ENCODE measurements at regions not wholly inside any gene's neighbourhood (a gene's known extent, or its start where the extent isn't known, plus 50 kb on each side); places are given as distances from the start of the nearest gene placed in this dataset.

GRCh38 chr20:11181966-11182365, 508.2 kb upstream of the JAG1 start:
- DNase-seq (ENCODE audit: low read depth, low spot score) = no peak
- ChIA-PET POLR2A (no interaction called here), CTCF (no interaction called here)
- Histone ChIP-seq H3K9me3 (ENCODE audit: control insufficient read depth, insufficient read depth, low read depth, low read length) (peaks cover 11% of the 10 kb centered on the region; the same call in 1 of the 2 replicates), H3K27ac (ENCODE audit: low read length) (no peak overlapping the region), H3K36me3 (ENCODE audit: control insufficient read depth, insufficient read depth, low read length) (no peaks in the 10 kb centered on the region), H3K27me3 (ENCODE audit: control insufficient read depth, insufficient read depth, low read length) (no peaks in the 10 kb centered on the region), H3K4me3 (ENCODE audit: low read depth in 2 of 2, low read length in 2 of 2) (no peak overlapping the region), H3K4me1 (ENCODE audit: control insufficient read depth, insufficient read depth, low read length) (no peaks in the 10 kb centered on the region)
- in situ Hi-C loops (cut with HindIII; ENCODE audit: low pct_unique_long_range_greater_than_20kb, low sequenced_read_pairs) = no loop called here
- TF ChIP-seq SIN3A (IDR thresholded peaks at IDR 0.05; ENCODE audit: borderline replicate concordance, insufficient read depth, low read depth, low read length) (no peak), TCF7L2 (IDR thresholded peaks at IDR 0.05; ENCODE audit: low read depth, low read length) (no peak), CTCF (IDR thresholded peaks at IDR 0.05) (no peak; the same call in 1 of the 2 replicates), POLR2AphosphoS5 (IDR thresholded peaks at IDR 0.05; ENCODE audit: low read depth, low read length) (no peak)
- TF ChIP-seq, protein P1, sequence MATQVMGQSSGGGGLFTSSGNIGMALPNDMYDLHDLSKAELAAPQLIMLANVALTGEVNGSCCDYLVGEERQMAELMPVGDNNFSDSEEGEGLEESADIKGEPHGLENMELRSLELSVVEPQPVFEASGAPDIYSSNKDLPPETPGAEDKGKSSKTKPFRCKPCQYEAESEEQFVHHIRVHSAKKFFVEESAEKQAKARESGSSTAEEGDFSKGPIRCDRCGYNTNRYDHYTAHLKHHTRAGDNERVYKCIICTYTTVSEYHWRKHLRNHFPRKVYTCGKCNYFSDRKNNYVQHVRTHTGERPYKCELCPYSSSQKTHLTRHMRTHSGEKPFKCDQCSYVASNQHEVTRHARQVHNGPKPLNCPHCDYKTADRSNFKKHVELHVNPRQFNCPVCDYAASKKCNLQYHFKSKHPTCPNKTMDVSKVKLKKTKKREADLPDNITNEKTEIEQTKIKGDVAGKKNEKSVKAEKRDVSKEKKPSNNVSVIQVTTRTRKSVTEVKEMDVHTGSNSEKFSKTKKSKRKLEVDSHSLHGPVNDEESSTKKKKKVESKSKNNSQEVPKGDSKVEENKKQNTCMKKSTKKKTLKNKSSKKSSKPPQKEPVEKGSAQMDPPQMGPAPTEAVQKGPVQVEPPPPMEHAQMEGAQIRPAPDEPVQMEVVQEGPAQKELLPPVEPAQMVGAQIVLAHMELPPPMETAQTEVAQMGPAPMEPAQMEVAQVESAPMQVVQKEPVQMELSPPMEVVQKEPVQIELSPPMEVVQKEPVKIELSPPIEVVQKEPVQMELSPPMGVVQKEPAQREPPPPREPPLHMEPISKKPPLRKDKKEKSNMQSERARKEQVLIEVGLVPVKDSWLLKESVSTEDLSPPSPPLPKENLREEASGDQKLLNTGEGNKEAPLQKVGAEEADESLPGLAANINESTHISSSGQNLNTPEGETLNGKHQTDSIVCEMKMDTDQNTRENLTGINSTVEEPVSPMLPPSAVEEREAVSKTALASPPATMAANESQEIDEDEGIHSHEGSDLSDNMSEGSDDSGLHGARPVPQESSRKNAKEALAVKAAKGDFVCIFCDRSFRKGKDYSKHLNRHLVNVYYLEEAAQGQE (IDR thresholded peaks at IDR 0.05; ENCODE audit: insufficient read depth in 1 of 2, low read depth in 2 of 2, low read length in 1 of 2) = no peak
- no peak for ATAC-seq
- intact Hi-C loops (cut with micrococcal nuclease; ENCODE audit: unreplicated experiment) = no loop called here
- no TSS peak for BruUV-seq (replicated peaks)

DNA sequence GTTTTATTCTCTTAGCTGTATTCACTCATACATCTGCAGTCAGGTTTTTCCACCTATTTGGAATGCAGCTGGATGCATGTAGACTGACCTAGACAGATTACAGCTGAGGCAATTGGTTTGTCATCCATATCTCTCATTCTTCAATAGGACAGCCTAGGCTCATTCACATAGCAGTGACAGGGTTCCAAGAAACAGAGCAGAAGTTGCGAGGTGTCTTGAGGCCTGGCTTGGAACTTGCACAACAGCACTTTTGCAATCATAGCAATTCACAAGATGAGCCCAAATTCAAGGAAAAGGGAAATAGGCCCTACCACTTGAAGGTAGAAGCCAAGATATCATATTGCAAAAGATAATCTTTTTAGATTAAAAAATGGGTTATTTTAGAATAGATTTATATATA, 508.9 kb upstream of the JAG1 start:
- in situ Hi-C loops (cut with HindIII; ENCODE audit: low pct_unique_long_range_greater_than_20kb, low sequenced_read_pairs) (no loop called here), intact Hi-C loops (cut with micrococcal nuclease; ENCODE audit: unreplicated experiment) (no loop called here)
- H3K36me3 ChIP-seq (ENCODE audit: control insufficient read depth, insufficient read depth, low read length) = no peaks in the 10 kb centered on the region
- ATAC-seq = no peak
- H3K9me3 ChIP-seq (ENCODE audit: control insufficient read depth, insufficient read depth, low read depth, low read length) = peaks cover 11% of the 10 kb centered on the region; the same call in 1 of the 2 replicates
- H3K4me3 ChIP-seq (ENCODE audit: low read depth in 2 of 2, low read length in 2 of 2) = no peak overlapping the region
- H3K27ac ChIP-seq (ENCODE audit: low read length) = no peak overlapping the region
- no peaks in the 10 kb centered on the region for H3K27me3 ChIP-seq (ENCODE audit: control insufficient read depth, insufficient read depth, low read length)
- ChIA-PET CTCF (no interaction called here), POLR2A (no interaction called here)
- no peaks in the 10 kb centered on the region for H3K4me1 ChIP-seq (ENCODE audit: control insufficient read depth, insufficient read depth, low read length)
- no TSS peak for BruUV-seq (replicated peaks)
- no peak for DNase-seq (ENCODE audit: low read depth, low spot score)
- TF ChIP-seq SIN3A (IDR thresholded peaks at IDR 0.05; ENCODE audit: borderline replicate concordance, insufficient read depth, low read depth, low read length) (no peak), POLR2AphosphoS5 (IDR thresholded peaks at IDR 0.05; ENCODE audit: low read depth, low read length) (no peak), TCF7L2 (IDR thresholded peaks at IDR 0.05; ENCODE audit: low read depth, low read length) (no peak), CTCF (IDR thresholded peaks at IDR 0.05) (no peak)
- TF ChIP-seq, protein P1 (IDR thresholded peaks at IDR 0.05; ENCODE audit: insufficient read depth in 1 of 2, low read depth in 2 of 2, low read length in 1 of 2) = no peak

All from Panc1 (cell line).